ENCODE measurements at regions not wholly inside any gene's neighbourhood (a gene's known extent, or its start where the extent isn't known, plus 50 kb on each side); places are given as distances from the start of the nearest gene placed in this dataset.
"Not testable (repeated sequence)": the region's sequence is repeated elsewhere in the genome, so short reads cannot be mapped to it uniquely, and the experiment has no call there.

GRCh38 chr7:106736508-106737201 is 75.7 kb upstream of the CCDC71L start:
- peak; percentile 37 to 68 for DNase-seq
- H3K27me3 ChIP-seq = no peaks in the 10 kb centered on the region
- TF ChIP-seq POLR2A (IDR thresholded peaks at IDR 0.05) (no peak), POLR2AphosphoS5 (IDR thresholded peaks at IDR 0.05) (peak in 1 of 3 donors; percentile 23), EP300 (IDR thresholded peaks at IDR 0.05) (no peak)
- TF ChIP-seq, protein P1, sequence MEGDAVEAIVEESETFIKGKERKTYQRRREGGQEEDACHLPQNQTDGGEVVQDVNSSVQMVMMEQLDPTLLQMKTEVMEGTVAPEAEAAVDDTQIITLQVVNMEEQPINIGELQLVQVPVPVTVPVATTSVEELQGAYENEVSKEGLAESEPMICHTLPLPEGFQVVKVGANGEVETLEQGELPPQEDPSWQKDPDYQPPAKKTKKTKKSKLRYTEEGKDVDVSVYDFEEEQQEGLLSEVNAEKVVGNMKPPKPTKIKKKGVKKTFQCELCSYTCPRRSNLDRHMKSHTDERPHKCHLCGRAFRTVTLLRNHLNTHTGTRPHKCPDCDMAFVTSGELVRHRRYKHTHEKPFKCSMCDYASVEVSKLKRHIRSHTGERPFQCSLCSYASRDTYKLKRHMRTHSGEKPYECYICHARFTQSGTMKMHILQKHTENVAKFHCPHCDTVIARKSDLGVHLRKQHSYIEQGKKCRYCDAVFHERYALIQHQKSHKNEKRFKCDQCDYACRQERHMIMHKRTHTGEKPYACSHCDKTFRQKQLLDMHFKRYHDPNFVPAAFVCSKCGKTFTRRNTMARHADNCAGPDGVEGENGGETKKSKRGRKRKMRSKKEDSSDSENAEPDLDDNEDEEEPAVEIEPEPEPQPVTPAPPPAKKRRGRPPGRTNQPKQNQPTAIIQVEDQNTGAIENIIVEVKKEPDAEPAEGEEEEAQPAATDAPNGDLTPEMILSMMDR (IDR thresholded peaks at IDR 0.05) = peak in 5 of 7 experiments; percentile 33 to 70 (median 57)
- 40 to 51% (median 45%) methylated on average over 5 of the region's 5 CpGs for WGBS, 5 donors
- H3K4me3 ChIP-seq = no peak overlapping the region
- H3K9me3 ChIP-seq = no peaks in the 10 kb centered on the region
- H3K36me3 ChIP-seq = no peaks in the 10 kb centered on the region
- peaks cover 0 to 16% (median 5%) of the 10 kb centered on the region in 4 donors for H3K4me1 ChIP-seq
- no peak overlapping the region for H3K27ac ChIP-seq
- intact Hi-C loops (cut with DNase I; ENCODE audit: low total_unique reads) = loop anchor here (10.0 kb wide), 1 partner anchor 562 kb away; no protein-coding TSS in a partner anchor

DNA sequence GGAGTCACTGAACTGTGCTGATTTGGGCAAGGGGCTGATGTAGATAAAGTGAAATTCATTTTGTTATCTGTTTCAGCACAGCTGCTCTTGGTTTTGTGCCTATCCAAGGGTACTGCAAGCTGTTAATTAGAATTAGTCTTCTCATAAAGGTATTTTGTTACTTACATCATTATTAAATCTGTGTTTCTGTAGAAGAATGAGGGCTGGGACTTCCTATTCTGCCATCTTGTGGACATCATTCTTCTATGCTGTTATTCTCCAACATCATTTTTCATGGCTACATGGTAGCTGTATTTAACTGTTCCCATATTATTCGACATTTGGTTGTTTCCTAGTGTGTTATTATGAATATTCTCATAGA is 76.2 kb upstream of the CCDC71L start:
- intact Hi-C loops (cut with DNase I; ENCODE audit: low total_unique reads) = loop anchor here (10.0 kb wide), 1 partner anchor 562 kb away; no protein-coding TSS in a partner anchor

GRCh38 chr7:106740806-106741205 is 79.8 kb upstream of the CCDC71L start:
- Histone ChIP-seq H3K27me3 (no peaks in the 10 kb centered on the region), H3K4me3 (no peak overlapping the region), H3K9me3 (no peaks in the 10 kb centered on the region), H3K36me3 (no peaks in the 10 kb centered on the region), H3K27ac (no peak overlapping the region), H3K4me1 (peaks cover 0 to 7% (median 4%) of the 10 kb centered on the region in 4 donors)
- WGBS, 5 donors = 85 to 95% (median 91%) methylated on average over 5 of the region's 5 CpGs
- TF ChIP-seq POLR2A (IDR thresholded peaks at IDR 0.05) = no peak
- no peak for TF ChIP-seq POLR2AphosphoS5 (IDR thresholded peaks at IDR 0.05)
- TF ChIP-seq EP300 (IDR thresholded peaks at IDR 0.05) = no peak
- TF ChIP-seq, protein P1 (IDR thresholded peaks at IDR 0.05) = no peak
- no peak for DNase-seq
- intact Hi-C loops (cut with DNase I; ENCODE audit: low total_unique reads) = no loop called here

More for the DNA sequence above, 76.2 kb upstream of the CCDC71L start:
- no peak for TF ChIP-seq POLR2A (IDR thresholded peaks at IDR 0.05)
- TF ChIP-seq, protein P1 (IDR thresholded peaks at IDR 0.05) = peak in 1 of 7 experiments; percentile 5
- TF ChIP-seq EP300 (IDR thresholded peaks at IDR 0.05) = no peak
- TF ChIP-seq POLR2AphosphoS5 (IDR thresholded peaks at IDR 0.05) = no peak
- no peaks in the 10 kb centered on the region for H3K36me3 ChIP-seq
- DNase-seq = no peak
- H3K27me3 ChIP-seq = no peaks in the 10 kb centered on the region
- H3K27ac ChIP-seq = no peak overlapping the region
- no peak overlapping the region for H3K4me3 ChIP-seq
- WGBS, 5 donors = 76 to 90% (median 87%) methylated on average over 1 of the region's 1 CpG
- H3K9me3 ChIP-seq = no peaks in the 10 kb centered on the region
- peaks cover 0 to 10% (median 4%) of the 10 kb centered on the region in 4 donors for H3K4me1 ChIP-seq

- TF ChIP-seq POLR2AphosphoS5 (IDR thresholded peaks at IDR 0.05) (no peak), POLR2A (IDR thresholded peaks at IDR 0.05) (no peak), EP300 (IDR thresholded peaks at IDR 0.05) (no peak)
- TF ChIP-seq, protein P1 (IDR thresholded peaks at IDR 0.05) = no peak
- Histone ChIP-seq H3K36me3 (no peaks in the 10 kb centered on the region), H3K27me3 (no peaks in the 10 kb centered on the region), H3K4me1 (peaks cover 0 to 12% (median 5%) of the 10 kb centered on the region in 4 donors), H3K9me3 (no peaks in the 10 kb centered on the region), H3K27ac (no peak overlapping the region), H3K4me3 (no peak overlapping the region)
- intact Hi-C loops (cut with DNase I; ENCODE audit: low total_unique reads) = no loop called here
- WGBS, 5 donors = 78 to 93% (median 86%) methylated on average over 2 of the region's 2 CpGs
- no peak for DNase-seq
These were observed 83.7 kb upstream of the CCDC71L start for GRCh38 chr7:106744563-106745091.

DNA sequence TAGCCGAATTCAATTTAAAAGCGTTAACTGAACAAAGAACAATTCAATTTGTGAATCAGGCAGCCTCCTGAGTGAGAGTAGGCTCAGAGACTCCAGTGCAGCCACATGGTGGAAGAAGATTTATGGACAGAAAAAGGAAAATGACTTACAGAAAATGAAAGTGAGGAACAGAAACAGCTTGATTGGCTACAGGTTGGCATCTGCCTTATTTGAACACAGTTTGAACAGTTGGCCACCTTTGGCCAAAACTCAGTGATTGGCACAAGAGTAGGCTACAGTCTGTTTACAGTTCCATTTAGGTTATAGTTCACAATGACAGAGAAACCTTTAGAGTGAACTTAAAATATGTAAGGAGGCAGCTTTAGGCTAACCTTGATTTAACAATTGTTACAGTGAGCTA is 86.3 kb upstream of the CCDC71L start:
- DNase-seq; intact Hi-C loops (cut with DNase I; ENCODE audit: low total_unique reads); H3K27me3 ChIP-seq; H3K9me3 ChIP-seq; H3K36me3 ChIP-seq; H3K4me3 ChIP-seq: not testable (repeated sequence)
- Histone ChIP-seq H3K4me1 (peaks cover 0 to 12% (median 5%) of the 10 kb centered on the region in 4 donors), H3K27ac (peak overlapping the region; percentile 9 to 67 (median 21))
- WGBS, 5 donors = 59 to 92% (median 81%) methylated on average over 2 of the region's 2 CpGs
